PC-9 (cell line): ENCODE measurements at regions not wholly inside any gene's neighbourhood (a gene's known extent, or its start where the extent isn't known, plus 50 kb on each side); places are given as distances from the start of the nearest gene placed in this dataset.

Experiments
- BruUV-seq: library from RNA; stranded (reverse); fragments of 400-500 nt; replicated peaks from 2 replicates; lab custom pipeline; 2021; lab: Mats Ljungman, UMichigan
- CTCF ChIA-PET: fragments of 300-600 bp; sonication (Branson Sonifier 250); formaldehyde crosslinking; loops from one replicate; lab custom pipeline; 2022; ENCODE audit warnings: antibody characterized with exemption; lab: Charles Lee
- POLR2A ChIA-PET: fragments of 300-600 bp; sonication (Branson Sonifier 250); formaldehyde crosslinking; loops from one replicate; lab custom pipeline; 2022; ENCODE audit warnings: antibody characterized with exemption; ENCODE audit not compliant: unreplicated experiment; lab: Charles Lee
- DNase-seq, 2 experiments: peaks; one replicate each; pipeline versions ENCODE4 v3.0.0 to v3.0.0-alpha.2; 2015 to 2022; ENCODE audit warnings: mixed read lengths in 1 of 2
- H2AFZ ChIP-seq: fragments of 200-600 bp; sonication (generic); 2 replicates; pipeline ENCODE4 v1.8.1; 2017; ENCODE audit warnings: antibody characterized with exemption
- H3F3A ChIP-seq: fragments of 200-600 bp; sonication (generic); 2 replicates; pipeline ENCODE4 v1.8.1; 2017; ENCODE audit warnings: antibody characterized with exemption, mild to moderate bottlenecking, low read depth; ENCODE audit not compliant: insufficient read depth
- H3K27ac ChIP-seq: fragments of 200-600 bp; sonication (generic); 2 replicates; pipeline ENCODE4 v1.6.1; 2016; ENCODE audit warnings: mixed run types
- H3K27me3 ChIP-seq: fragments of 200-600 bp; sonication (generic); 2 replicates; pipeline ENCODE4 v1.6.1; 2016; ENCODE audit warnings: low read depth, mixed run types; ENCODE audit not compliant: insufficient read depth
- H3K36me3 ChIP-seq: fragments of 200-600 bp; sonication (generic); 2 replicates; pipeline ENCODE4 v1.6.1; 2016; ENCODE audit warnings: low read depth, mixed run types
- H3K4me1 ChIP-seq: fragments of 200-600 bp; sonication (generic); replicated peaks from 2 replicates; pipeline ENCODE4 v1.6.1; 2016; ENCODE audit warnings: mixed run types; ENCODE audit not compliant: insufficient read depth
- H3K4me2 ChIP-seq: fragments of 200-600 bp; sonication (generic); 2 replicates; pipeline ENCODE4 v1.6.1; 2017; ENCODE audit warnings: mixed run types
- H3K4me3 ChIP-seq: fragments of 200-600 bp; sonication (generic); 2 replicates; pipeline ENCODE4 v1.6.1; 2016; ENCODE audit warnings: mixed run types
- H3K79me2 ChIP-seq: fragments of 200-600 bp; sonication (generic); 2 replicates; pipeline ENCODE4 v1.6.1; 2017; ENCODE audit warnings: low read depth, mixed run types
- H3K9me2 ChIP-seq: fragments of 200-600 bp; sonication (generic); 2 replicates; pipeline ENCODE4 v1.8.1; 2017; ENCODE audit warnings: mild to moderate bottlenecking; ENCODE audit not compliant: insufficient read depth
- H3K9me3 ChIP-seq: fragments of 200-600 bp; sonication (generic); 2 replicates; pipeline ENCODE4 v1.8.1; 2016; ENCODE audit warnings: low read depth; ENCODE audit not compliant: insufficient read depth
- H4K20me1 ChIP-seq: fragments of 200-600 bp; sonication (generic); 2 replicates; pipeline ENCODE4 v1.8.1; 2017; ENCODE audit not compliant: insufficient read depth
- CTCF ChIP-seq: fragments of 200-600 bp; sonication (generic); conservative IDR thresholded peaks from 2 replicates; pipeline ENCODE4 v1.6.1; 2017; ENCODE audit warnings: mixed run types, antibody characterized with exemption, mild to moderate bottlenecking, moderate library complexity
- EZH2 ChIP-seq: fragments of 200-600 bp; sonication (generic); IDR thresholded peaks from 2 replicates; pipeline ENCODE4 v1.8.0; 2017; ENCODE audit warnings: antibody characterized with exemption, low read depth
- intact Hi-C: fragments of 100-400 bp; cut with micrococcal nuclease; formaldehyde crosslinking; loops from one replicate; pipeline ENCODE4 v1.10.0; 2022; ENCODE audit not compliant: unreplicated experiment

- Histone ChIP-seq H2AFZ (no peak overlapping the region), H3K36me3 (no peaks in the 10 kb centered on the region), H3K9me3 (no peaks in the 10 kb centered on the region), H3K79me2 (no peaks in the 10 kb centered on the region), H3K4me3 (no peak overlapping the region), H3K4me2 (no peak overlapping the region), H3K27me3 (no peaks in the 10 kb centered on the region), H3K27ac (no peak overlapping the region), H3K9me2 (0 out of 2 replicates have a peak, but pooled peaks cover 3% of the 10 kb centered on the region), H3K4me1 (no peaks in the 10 kb centered on the region), H4K20me1 (no peaks in the 10 kb centered on the region), H3F3A (no peaks in the 10 kb centered on the region)
- BruUV-seq: no TSS peak
- intact Hi-C loops: no loop called here
- ChIA-PET CTCF (no interaction called here), POLR2A (no interaction called here)
- no peak for DNase-seq
- TF ChIP-seq EZH2: no peak
- no peak for TF ChIP-seq CTCF
These were observed 1286.0 kb downstream of the NSUN3 start for GRCh38 chr3:95348879-95349278.

DNA sequence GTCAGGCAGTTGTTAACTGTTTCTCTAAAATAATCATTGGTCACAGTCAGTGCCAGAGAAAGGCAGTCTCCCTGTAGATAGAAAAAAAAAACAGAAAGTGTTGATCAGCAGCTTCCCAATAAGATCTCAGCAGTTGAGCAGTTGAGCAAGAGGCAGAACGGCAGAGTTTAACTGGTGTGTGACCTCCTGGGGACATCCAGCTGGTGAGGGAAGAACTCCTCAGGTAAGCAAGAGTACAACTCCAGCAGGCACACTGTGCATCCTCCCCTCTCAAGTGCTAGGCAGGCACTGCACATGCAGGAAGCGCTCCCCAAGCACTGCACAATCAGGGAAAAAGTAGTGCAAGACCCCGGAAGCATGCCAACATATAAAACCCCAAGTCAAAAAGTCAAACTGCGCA is 1287.2 kb downstream of the NSUN3 start:
- H3K9me3 ChIP-seq: no peaks in the 10 kb centered on the region
- TF ChIP-seq EZH2 (no peak), CTCF (no peak)
- H3K9me2 ChIP-seq: 0 out of 2 replicates have a peak, but pooled peaks cover 3% of the 10 kb centered on the region
- no peak overlapping the region for H3K4me3 ChIP-seq
- H3F3A ChIP-seq: no peaks in the 10 kb centered on the region
- H3K27me3 ChIP-seq: no peaks in the 10 kb centered on the region
- no peak overlapping the region for H2AFZ ChIP-seq
- H3K27ac ChIP-seq: no peak overlapping the region
- no peaks in the 10 kb centered on the region for H3K4me1 ChIP-seq
- no TSS peak for BruUV-seq
- POLR2A ChIA-PET: interaction anchor here (0.5 kb wide), 1 partner anchor 860 kb away, joined by 22 read pairs; no protein-coding TSS in a partner anchor
- intact Hi-C loops: no loop called here
- no peaks in the 10 kb centered on the region for H3K79me2 ChIP-seq
- H4K20me1 ChIP-seq: no peaks in the 10 kb centered on the region
- H3K4me2 ChIP-seq: no peak overlapping the region
- CTCF ChIA-PET: no interaction called here
- DNase-seq: no peak
- no peaks in the 10 kb centered on the region for H3K36me3 ChIP-seq

- TF ChIP-seq CTCF: no peak
- H3F3A ChIP-seq: no peaks in the 10 kb centered on the region
- H3K9me2 ChIP-seq: 0 out of 2 replicates have a peak, but pooled peaks cover 3% of the 10 kb centered on the region
- no peak overlapping the region for H3K4me3 ChIP-seq
- H3K27me3 ChIP-seq: no peaks in the 10 kb centered on the region
- ChIA-PET CTCF (no interaction called here), POLR2A (interaction anchor here (0.6 kb wide), 1 partner anchor 17 kb away, joined by 6 read pairs; no protein-coding TSS in a partner anchor)
- H3K79me2 ChIP-seq: no peaks in the 10 kb centered on the region
- H3K9me3 ChIP-seq: no peaks in the 10 kb centered on the region
- H2AFZ ChIP-seq: no peak overlapping the region
- no peak overlapping the region for H3K27ac ChIP-seq
- H3K4me2 ChIP-seq: no peak overlapping the region
- DNase-seq: no peak
- BruUV-seq: no TSS peak
- intact Hi-C loops: no loop called here
- no peaks in the 10 kb centered on the region for H4K20me1 ChIP-seq
- no peaks in the 10 kb centered on the region for H3K36me3 ChIP-seq
- H3K4me1 ChIP-seq: no peaks in the 10 kb centered on the region
These were observed 1288.3 kb downstream of the NSUN3 start for GRCh38 chr3:95351158-95351557.
